ENCODE measurements at regions not wholly inside any gene's neighbourhood (a gene's known extent, or its start where the extent isn't known, plus 50 kb on each side); places are given as distances from the start of the nearest gene placed in this dataset.

- TF ChIP-seq, protein P1, sequence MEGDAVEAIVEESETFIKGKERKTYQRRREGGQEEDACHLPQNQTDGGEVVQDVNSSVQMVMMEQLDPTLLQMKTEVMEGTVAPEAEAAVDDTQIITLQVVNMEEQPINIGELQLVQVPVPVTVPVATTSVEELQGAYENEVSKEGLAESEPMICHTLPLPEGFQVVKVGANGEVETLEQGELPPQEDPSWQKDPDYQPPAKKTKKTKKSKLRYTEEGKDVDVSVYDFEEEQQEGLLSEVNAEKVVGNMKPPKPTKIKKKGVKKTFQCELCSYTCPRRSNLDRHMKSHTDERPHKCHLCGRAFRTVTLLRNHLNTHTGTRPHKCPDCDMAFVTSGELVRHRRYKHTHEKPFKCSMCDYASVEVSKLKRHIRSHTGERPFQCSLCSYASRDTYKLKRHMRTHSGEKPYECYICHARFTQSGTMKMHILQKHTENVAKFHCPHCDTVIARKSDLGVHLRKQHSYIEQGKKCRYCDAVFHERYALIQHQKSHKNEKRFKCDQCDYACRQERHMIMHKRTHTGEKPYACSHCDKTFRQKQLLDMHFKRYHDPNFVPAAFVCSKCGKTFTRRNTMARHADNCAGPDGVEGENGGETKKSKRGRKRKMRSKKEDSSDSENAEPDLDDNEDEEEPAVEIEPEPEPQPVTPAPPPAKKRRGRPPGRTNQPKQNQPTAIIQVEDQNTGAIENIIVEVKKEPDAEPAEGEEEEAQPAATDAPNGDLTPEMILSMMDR (IDR thresholded peaks at IDR 0.05), result no peak
- no peak for TF ChIP-seq POLR2A (IDR thresholded peaks at IDR 0.05)
Measured at GRCh38 chr2:34115076-34115475, 516.0 kb upstream of the FAM98A start.
